Ovary (tissue), 7 donors: ENCODE measurements at regions not wholly inside any gene's neighbourhood (a gene's known extent, or its start where the extent isn't known, plus 50 kb on each side); places are given as distances from the start of the nearest gene placed in this dataset.

Experiments
- DNase-seq, 5 donors: peaks; one replicate each; pipeline ENCODE4 v3.0.0-alpha.2; 2019 to 2020
- H3K27ac ChIP-seq, 2 donors: fragments of 200-600 bp; one replicate each; pipeline versions ENCODE4 v1.5.1 to v1.8.0; 2019 to 2022
- H3K27me3 ChIP-seq: fragments of 200-600 bp; one replicate; pipeline ENCODE4 v1.8.0; 2022
- H3K36me3 ChIP-seq: fragments of 200-600 bp; sonication (generic); one replicate; pipeline ENCODE4 v1.5.1; 2019
- H3K4me1 ChIP-seq: one replicate; pipeline ENCODE4 v1.8.1; 2013; ENCODE audit warnings: mild to moderate bottlenecking, moderate library complexity; ENCODE audit not compliant: insufficient read depth
- H3K4me3 ChIP-seq: fragments of 200-600 bp; sonication (generic); one replicate; pipeline ENCODE4 v1.5.1; 2017
- H3K9me3 ChIP-seq, 2 donors: fragments of 200-600 bp in 1 of 2; sonication (generic) in 1 of 2; one replicate each; pipeline versions ENCODE4 v1.5.1 to v1.8.1; 2013 to 2019; ENCODE audit warnings: mild to moderate bottlenecking in 1 of 2, moderate library complexity in 1 of 2
- EP300 ChIP-seq: sonication (generic); formaldehyde crosslinking; IDR thresholded peaks from one replicate; pipeline ENCODE4 v1.6.1; 2017; ENCODE audit warnings: antibody characterized with exemption
- POLR2A ChIP-seq: fragments of 450-650 bp; IDR thresholded peaks from one replicate; pipeline ENCODE4 v1.6.1; 2017; ENCODE audit warnings: antibody characterized with exemption, mild to moderate bottlenecking, moderate library complexity
- WGBS, 3 donors: extraction: QIAGEN DNeasy Blood & Tissue Kit in 1 of 3; methylation state at CpG; one replicate each; pipeline versions ENCODE4 v1.1.5 to v1.1.7; 2013 to 2017; 5-methylcytosine and 5-hydroxymethylcytosine counted together
- intact Hi-C, 4 donors: fragments of 100-400 bp; cut with DNase I; formaldehyde crosslinking; loops; one replicate each; pipeline versions ENCODE4 v1.11.0 to v1.15.1; 2022 to 2023
- TF ChIP-seq, protein P1 (sequence below), 3 donors: fragments of 450-650 bp in 2 of 3; fragments of 200-600 bp in 1 of 3; IDR thresholded peaks; one replicate each; pipeline versions ENCODE4 v1.5.1 to v1.8.0; 2016 to 2022; ENCODE audit warnings: antibody characterized with exemption in 3 of 3, mild to moderate bottlenecking in 1 of 3
- donor health status: DM: no; HTN: no; CAD: no; lungs with moderate emphysema.
- donor health status: DM: no; HTN: no; CAD: no.
- donor health status: Bipolar disorder and iron deficiency.
- donor health status: DM: no; HTN: no; CAD: no.
- donor health status: DM: yes; HTN: yes; CAD: no.

DNA sequence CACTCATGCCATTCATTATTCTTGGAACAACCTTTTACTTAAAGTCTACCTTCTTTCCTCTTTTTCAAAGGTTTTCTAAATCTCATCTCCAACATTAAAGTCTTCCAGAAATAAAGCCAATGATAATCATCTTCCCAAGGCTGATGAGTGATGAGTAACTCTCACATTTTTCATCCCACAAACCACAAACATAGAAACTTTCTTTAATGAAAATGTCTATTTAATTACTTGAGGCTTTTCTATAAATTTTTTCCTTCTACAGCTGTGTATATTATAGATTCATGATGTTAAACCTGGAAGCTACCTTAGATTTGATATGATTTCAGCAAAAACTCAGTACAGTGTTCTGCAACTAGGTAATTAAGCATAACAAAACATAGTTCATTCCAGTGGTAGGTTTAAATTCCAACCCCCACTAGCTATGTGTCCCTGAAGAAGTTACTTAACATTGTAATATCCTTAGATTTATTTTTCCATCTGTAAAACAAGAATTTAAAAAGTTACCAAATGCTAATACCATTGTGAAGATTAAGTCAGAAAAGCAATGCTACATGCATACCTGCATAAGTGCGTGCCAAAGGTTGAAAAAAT lies 845.4 kb downstream of the KCNA4 start:
- intact Hi-C loops, result no loop called here
- TF ChIP-seq, protein P1, sequence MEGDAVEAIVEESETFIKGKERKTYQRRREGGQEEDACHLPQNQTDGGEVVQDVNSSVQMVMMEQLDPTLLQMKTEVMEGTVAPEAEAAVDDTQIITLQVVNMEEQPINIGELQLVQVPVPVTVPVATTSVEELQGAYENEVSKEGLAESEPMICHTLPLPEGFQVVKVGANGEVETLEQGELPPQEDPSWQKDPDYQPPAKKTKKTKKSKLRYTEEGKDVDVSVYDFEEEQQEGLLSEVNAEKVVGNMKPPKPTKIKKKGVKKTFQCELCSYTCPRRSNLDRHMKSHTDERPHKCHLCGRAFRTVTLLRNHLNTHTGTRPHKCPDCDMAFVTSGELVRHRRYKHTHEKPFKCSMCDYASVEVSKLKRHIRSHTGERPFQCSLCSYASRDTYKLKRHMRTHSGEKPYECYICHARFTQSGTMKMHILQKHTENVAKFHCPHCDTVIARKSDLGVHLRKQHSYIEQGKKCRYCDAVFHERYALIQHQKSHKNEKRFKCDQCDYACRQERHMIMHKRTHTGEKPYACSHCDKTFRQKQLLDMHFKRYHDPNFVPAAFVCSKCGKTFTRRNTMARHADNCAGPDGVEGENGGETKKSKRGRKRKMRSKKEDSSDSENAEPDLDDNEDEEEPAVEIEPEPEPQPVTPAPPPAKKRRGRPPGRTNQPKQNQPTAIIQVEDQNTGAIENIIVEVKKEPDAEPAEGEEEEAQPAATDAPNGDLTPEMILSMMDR (IDR thresholded peaks at IDR 0.05), result no peak
- TF ChIP-seq EP300, result no peak
- TF ChIP-seq POLR2A, result no peak
- no peaks in the 10 kb centered on the region for H3K27me3 ChIP-seq
- no peak overlapping the region for H3K27ac ChIP-seq
- DNase-seq, result no peak
- no peak overlapping the region for H3K4me3 ChIP-seq
- H3K4me1 ChIP-seq, result no peaks in the 10 kb centered on the region
- 90 to 95% (median 91%) methylated on average over 1 of the region's 1 CpG for WGBS, 3 donors
- no peaks in the 10 kb centered on the region for H3K36me3 ChIP-seq
- H3K9me3 ChIP-seq, result no peaks in the 10 kb centered on the region

DNA sequence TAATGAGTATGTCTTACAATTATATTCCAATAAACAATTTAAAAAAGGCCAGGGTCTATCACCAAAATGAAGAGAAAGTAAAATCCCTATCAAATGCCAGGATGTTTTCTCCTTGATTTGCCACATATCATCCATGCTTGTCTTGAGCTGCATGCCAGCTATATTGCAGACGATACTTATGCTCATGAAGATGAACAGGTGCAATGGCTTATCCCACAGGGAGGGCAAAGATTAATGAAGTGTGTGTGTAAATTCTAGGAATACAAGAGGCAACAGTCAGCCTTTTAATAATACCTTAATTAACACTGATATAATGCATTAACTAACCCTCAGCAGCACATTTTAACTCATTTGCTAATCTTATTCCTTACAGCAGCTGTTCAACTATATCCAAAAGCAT lies 850.5 kb downstream of the KCNA4 start:
- 65 to 91% (median 84%) methylated on average over 1 of the region's 1 CpG for WGBS, 3 donors
- no peaks in the 10 kb centered on the region for H3K36me3 ChIP-seq
- H3K9me3 ChIP-seq, result no peaks in the 10 kb centered on the region
- no peaks in the 10 kb centered on the region for H3K4me1 ChIP-seq
- H3K27me3 ChIP-seq, result no peaks in the 10 kb centered on the region
- no peak for TF ChIP-seq EP300
- no peak for TF ChIP-seq POLR2A
- TF ChIP-seq, protein P1 (IDR thresholded peaks at IDR 0.05), result no peak
- no peak overlapping the region for H3K27ac ChIP-seq
- DNase-seq, result no peak
- intact Hi-C loops, result no loop called here
- no peak overlapping the region for H3K4me3 ChIP-seq

DNA sequence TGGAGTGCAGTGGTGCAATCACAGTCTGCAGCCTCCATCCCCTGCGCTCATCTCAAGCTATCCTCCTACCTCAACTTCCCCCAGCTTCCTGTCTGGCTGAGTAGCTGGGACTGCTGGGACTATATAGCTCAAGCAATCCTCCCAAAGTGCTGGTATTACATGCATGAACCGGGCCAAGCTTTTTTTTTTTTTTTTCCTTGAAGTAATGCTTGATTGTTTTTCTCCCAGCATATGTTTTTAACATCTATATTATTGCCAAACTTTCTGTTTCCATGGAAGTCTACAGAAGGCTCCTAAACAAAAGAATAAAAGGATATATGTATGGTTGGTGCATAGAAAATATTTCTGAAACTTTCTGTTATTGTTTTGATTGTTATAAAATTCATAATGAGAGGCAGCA lies 853.6 kb downstream of the KCNA4 start:
- Histone ChIP-seq H3K9me3 (no peaks in the 10 kb centered on the region), H3K36me3 (no peaks in the 10 kb centered on the region), H3K27me3 (no peaks in the 10 kb centered on the region), H3K4me3 (no peak overlapping the region), H3K4me1 (no peaks in the 10 kb centered on the region), H3K27ac (no peak overlapping the region)
- DNase-seq, result no peak
- TF ChIP-seq, protein P1 (IDR thresholded peaks at IDR 0.05), result no peak
- no peak for TF ChIP-seq POLR2A
- no peak for TF ChIP-seq EP300
- intact Hi-C loops, result no loop called here
- 80 to 86% (median 85%) methylated on average over 2 of the region's 2 CpGs for WGBS, 3 donors

DNA sequence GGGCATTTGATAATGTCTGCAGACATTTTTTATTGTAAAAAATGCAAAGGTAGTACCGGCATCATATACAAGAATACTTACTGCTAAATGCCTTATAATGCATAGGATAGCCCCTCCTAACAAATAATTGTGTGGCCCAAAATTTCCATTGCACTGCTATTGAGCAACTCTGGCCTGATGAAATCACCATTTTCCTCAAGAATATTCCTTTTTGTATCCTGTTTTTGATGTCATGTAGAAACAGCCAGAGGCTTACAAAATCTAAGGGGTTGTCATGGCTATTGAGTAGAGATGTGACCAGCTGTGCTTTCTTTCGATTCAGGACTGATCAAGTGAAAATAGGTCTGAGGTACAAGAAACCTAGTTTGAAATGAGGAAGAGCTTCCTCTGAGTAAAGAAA lies 854.3 kb downstream of the KCNA4 start:
- H3K27ac ChIP-seq, result no peak overlapping the region
- WGBS, 3 donors, result 88 to 93% (median 93%) methylated on average over 2 of the region's 2 CpGs
- no peaks in the 10 kb centered on the region for H3K9me3 ChIP-seq
- no peaks in the 10 kb centered on the region for H3K27me3 ChIP-seq
- no peak overlapping the region for H3K4me3 ChIP-seq
- intact Hi-C loops, result no loop called here
- TF ChIP-seq EP300 (no peak), POLR2A (no peak)
- DNase-seq, result no peak
- H3K4me1 ChIP-seq, result no peaks in the 10 kb centered on the region
- H3K36me3 ChIP-seq, result no peaks in the 10 kb centered on the region

DNA sequence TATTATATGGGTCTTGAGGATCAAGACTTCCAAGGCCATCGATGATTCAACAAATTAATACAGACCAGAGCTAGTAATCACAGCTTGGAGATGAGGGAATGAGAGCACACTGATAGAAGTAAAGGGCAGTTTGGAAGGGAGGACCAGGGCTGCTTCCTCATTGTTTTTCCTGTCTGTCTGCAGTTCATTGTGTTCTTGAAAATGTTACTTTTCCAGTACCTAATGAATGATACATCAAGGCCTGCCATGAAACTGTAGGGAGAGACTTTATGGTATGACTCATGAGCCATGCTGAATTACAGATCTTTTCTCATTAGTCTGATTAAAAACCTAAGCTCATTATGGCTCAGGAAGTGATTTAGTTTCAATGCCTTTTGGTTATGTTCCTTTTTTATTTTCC lies 855.6 kb downstream of the KCNA4 start:
- Histone ChIP-seq H3K27ac (no peak overlapping the region), H3K4me1 (no peaks in the 10 kb centered on the region), H3K36me3 (no peaks in the 10 kb centered on the region), H3K4me3 (no peak overlapping the region), H3K27me3 (no peaks in the 10 kb centered on the region), H3K9me3 (no peaks in the 10 kb centered on the region)
- WGBS, 3 donors, result 81 to 87% (median 86%) methylated on average over 1 of the region's 1 CpG
- TF ChIP-seq, protein P1 (IDR thresholded peaks at IDR 0.05), result no peak
- TF ChIP-seq EP300, result no peak
- TF ChIP-seq POLR2A, result no peak
- intact Hi-C loops, result no loop called here
- no peak for DNase-seq
